ENCODE measurements at regions not wholly inside any gene's neighbourhood (a gene's known extent, or its start where the extent isn't known, plus 50 kb on each side); places are given as distances from the start of the nearest gene placed in this dataset.
A peak's percentile ranks its signal among the peaks of the same experiment; 100 is the strongest.

GRCh38 chr4:180538384-180539057 is 1704.7 kb upstream of the TENM3 start:
- H3K23ac ChIP-seq (ENCODE audit: low read depth, low read length) = no peak overlapping the region
- ChIA-PET POLR2A (ENCODE audit: unreplicated experiment) (no interaction called here), CTCF (no interaction called here)
- no peak overlapping the region for H3K4me3 ChIP-seq (ENCODE audit: insufficient read depth, low read depth, low read length)
- H2AFZ ChIP-seq (replicated peaks; ENCODE audit: low read length, poor library complexity) = no peak overlapping the region
- no peaks in the 10 kb centered on the region for H3K27me3 ChIP-seq (ENCODE audit: control insufficient read depth, insufficient read depth, low read length)
- no peaks in the 10 kb centered on the region for H4K20me1 ChIP-seq (ENCODE audit: insufficient read depth, low read length)
- H2AK5ac ChIP-seq (ENCODE audit: low read depth, low read length) = no peak overlapping the region
- in situ Hi-C loops (cut with MboI; ENCODE audit: low sequenced_read_pairs) = no loop called here
- H3K56ac ChIP-seq (ENCODE audit: extremely low read depth, insufficient read depth, low read length) = no peak overlapping the region
- no peak overlapping the region for H2BK120ac ChIP-seq (ENCODE audit: low read depth, low read length)
- no peak for ATAC-seq (ENCODE audit: low read depth)
- no CpG with 5 or more reads among the region's 8 CpGs for WGBS, 2 experiments (ENCODE audit: extremely low coverage in 2 of 2, insufficient read length in 1 of 2)
- H3K36me3 ChIP-seq (ENCODE audit: control insufficient read depth, insufficient read depth, low read length) = no peaks in the 10 kb centered on the region
- no peak overlapping the region for H3K18ac ChIP-seq (ENCODE audit: low read depth, low read length)
- H2BK15ac ChIP-seq (ENCODE audit: low read depth, low read length) = no peak overlapping the region
- H4K8ac ChIP-seq (ENCODE audit: low read depth in 2 of 2, low read length in 2 of 2) = no peak overlapping the region
- H3K9me3 ChIP-seq (ENCODE audit: control insufficient read depth, insufficient read depth, low read length) = no peaks in the 10 kb centered on the region; the same call in 1 of the 2 replicates
- no peak overlapping the region for H2AK9ac ChIP-seq (replicated peaks; ENCODE audit: low read depth, low read length, poor library complexity)
- H4K91ac ChIP-seq (ENCODE audit: insufficient read depth, low read depth, low read length) = no peak overlapping the region
- H3K27ac ChIP-seq (ENCODE audit: insufficient read depth, low read length) = no peak overlapping the region
- H3K4me2 ChIP-seq (ENCODE audit: low read depth, low read length) = no peak overlapping the region
- peak; percentile 58 for TF ChIP-seq MAFK (IDR thresholded peaks at IDR 0.05; ENCODE audit: low read depth, low read length)
- no peak for TF ChIP-seq CEBPB (IDR thresholded peaks at IDR 0.05; ENCODE audit: low read depth, low read length)
- H3K4ac ChIP-seq (ENCODE audit: low read depth, low read length) = no peak overlapping the region
- H3K9me1 ChIP-seq (ENCODE audit: insufficient read depth, low read length) = no peaks in the 10 kb centered on the region
- no TSS peak for BruUV-seq (replicated peaks)
- H4K5ac ChIP-seq (ENCODE audit: low read depth, low read length) = no peak overlapping the region
- intact Hi-C loops (cut with micrococcal nuclease) = no loop called here
- H2BK5ac ChIP-seq (ENCODE audit: low read depth, low read length, poor library complexity, severe bottlenecking) = no peak overlapping the region
- no peak for DNase-seq
- no peaks in the 10 kb centered on the region for H3K79me1 ChIP-seq (ENCODE audit: low read depth in 1 of 2, low read length in 2 of 2)
- dilution Hi-C loops (cut with HindIII; ENCODE audit: low sequenced_read_pairs, unreplicated experiment) = no loop called here
- no peak overlapping the region for H3K9ac ChIP-seq (ENCODE audit: low read depth, low read length)
- no peak overlapping the region for H2BK20ac ChIP-seq (ENCODE audit: low read depth, low read length)
- H3K4me1 ChIP-seq (ENCODE audit: control insufficient read depth, insufficient read depth, low read length) = no peaks in the 10 kb centered on the region
- H3K14ac ChIP-seq (replicated peaks; ENCODE audit: low read depth, low read length) = no peak overlapping the region

Data from IMR-90 (cell line).